ENCODE measurements at regions not wholly inside any gene's neighbourhood (a gene's known extent, or its start where the extent isn't known, plus 50 kb on each side); places are given as distances from the start of the nearest gene placed in this dataset.

DNA sequence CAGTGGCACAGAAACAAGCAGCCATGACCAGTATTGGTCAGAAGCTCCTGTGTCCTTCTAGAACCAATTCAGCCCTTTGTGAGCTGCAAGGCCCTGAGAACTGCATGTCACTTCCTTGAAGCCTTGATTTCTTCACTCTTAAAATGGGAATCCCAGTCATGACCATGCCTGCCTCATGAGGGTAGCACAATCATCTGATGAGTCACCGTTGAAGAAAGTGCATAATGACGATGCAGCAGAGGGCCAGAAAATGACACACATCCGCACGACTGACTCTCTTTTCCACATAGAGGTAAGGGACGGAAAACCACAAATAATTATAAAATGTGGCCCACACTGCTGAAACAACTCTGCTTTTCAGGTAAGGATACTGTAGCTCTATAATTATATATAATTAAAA lies 777.4 kb downstream of the BCL11B start:
- DNase-seq (ENCODE audit: low read depth): no peak

DNA sequence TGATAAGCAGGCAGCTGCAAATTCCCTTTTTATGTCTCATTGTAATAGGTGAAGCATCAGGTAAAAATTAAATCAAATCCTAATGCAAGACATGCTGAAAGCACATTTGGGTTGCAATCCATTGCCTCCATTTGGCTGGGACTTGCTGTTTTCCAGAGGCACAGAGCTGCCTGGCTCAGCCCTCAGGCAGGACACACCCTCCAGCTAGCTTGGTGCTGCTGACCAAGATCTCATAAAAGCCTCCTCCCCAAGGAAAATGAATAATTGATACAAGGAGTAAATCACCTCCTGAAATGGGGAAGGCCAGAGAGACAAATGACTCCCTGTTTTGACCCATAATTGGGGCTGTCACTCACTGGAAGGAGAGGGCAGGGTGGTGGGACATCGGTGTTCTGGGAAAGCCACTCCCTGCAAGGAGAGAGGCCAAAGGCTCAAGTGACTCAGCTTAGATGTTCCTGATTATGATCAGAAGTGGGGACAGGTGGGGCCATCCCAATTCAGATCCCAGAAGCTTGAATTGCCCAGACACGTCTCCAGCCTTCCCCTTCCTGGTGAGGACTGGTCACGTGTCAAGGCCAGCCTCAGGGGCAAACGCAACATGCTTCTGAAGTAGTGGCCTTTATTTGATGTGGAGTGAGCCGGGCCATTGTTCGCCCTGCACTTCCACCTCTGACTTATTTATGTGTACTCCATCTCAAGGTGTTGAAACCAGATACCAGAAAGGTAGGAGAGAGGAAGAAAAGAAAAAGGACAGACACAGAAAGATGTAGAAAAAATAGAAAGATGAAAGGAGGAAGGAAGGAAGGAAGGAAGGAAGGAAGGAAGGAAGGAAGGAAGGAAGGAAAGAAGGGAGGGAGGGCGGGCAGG lies 773.7 kb downstream of the BCL11B start:
- DNase-seq (ENCODE audit: low read depth): no peak

DNA sequence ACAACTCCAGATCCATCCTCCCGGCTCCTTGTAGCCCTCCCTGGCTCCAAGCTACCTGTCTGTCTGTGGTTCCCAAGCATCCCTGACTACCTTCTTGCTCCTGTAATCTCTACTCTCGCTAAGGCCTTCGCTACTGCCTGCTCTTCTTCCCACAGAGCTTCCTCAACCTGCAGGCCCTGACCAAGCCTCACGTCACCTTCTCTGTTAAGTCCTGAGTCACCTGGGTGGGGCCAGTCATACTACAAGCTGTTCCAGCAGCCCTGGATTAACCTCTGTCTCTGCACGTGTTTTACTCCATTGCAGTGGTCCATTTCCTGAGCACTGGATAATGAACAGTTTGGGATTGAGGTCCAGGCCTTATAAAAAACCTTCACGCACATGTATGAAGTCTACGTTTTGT lies 770.7 kb downstream of the BCL11B start:
- DNase-seq (ENCODE audit: low read depth): no peak

DNA sequence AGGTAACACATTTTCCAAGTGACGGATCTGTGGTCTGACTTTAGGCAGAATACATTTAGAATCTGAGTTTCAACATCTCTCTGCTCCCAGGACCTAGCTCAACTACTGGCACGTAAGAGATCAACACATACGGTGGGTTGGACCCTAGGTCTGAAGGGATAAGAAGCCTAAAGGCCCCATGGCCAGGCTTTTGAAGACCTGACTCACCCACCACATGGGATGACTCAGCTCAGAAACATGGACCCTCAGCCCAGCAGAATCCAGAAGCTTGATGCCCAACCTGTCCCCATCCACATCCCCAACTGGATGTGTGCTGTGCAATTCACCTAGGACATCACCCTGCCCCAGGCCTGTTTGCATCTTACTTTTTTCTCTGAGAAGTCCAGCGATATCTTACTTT lies 770.2 kb downstream of the BCL11B start:
- no peak for DNase-seq (ENCODE audit: low read depth)

DNA sequence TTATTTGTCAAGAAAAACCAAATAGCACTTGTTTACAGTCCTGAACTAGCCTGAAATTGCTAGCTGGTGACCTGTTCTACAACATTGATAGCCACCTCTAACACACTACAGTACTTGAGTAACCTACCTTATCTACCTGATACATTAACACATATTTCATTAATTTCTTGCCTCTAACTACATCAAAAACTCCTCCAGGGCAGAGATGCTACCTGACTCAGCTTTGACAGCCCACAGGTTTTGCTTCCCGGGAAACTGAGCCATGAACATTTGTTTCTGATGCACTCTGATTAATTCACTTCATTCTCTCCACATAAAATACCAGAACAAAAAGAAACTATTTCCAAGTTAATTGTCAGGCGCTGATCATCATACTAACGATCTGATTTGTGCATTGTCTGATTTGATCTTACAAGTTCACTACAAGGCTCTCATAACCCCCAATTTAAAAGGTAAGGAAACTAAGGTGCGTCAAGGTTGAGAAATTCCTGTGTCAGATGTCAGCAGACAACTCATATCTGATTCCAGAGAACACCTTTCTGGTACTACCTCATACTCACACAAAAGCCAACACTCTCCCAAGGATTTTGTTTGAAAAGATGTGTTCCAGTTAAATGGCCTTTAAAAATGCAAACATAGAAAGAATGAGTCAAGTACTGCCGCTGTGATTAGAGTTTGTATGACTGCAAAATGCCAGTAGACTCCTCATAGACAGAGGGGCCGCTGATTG lies 768.7 kb downstream of the BCL11B start:
- DNase-seq (ENCODE audit: low read depth): no peak

DNA sequence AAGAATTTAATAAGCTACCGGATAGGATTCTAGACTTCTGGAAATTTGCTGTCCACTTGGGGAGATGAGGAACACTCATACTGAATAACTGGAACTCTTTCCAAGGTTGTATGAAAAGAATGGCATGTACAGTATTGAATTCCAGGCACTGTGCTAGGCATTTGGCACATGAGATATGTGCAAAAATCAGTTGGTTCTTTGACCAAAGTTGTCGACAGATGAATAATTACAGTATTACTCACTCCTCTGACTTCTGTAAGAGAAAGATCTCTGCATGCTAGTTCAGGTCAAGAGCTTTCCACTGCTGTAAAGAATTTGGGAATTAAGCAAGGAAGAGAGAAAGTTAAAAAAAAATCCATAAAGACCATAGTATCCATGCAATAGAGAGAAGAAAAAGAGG lies 764.7 kb downstream of the BCL11B start:
- no peak for DNase-seq (ENCODE audit: low read depth)

DNA sequence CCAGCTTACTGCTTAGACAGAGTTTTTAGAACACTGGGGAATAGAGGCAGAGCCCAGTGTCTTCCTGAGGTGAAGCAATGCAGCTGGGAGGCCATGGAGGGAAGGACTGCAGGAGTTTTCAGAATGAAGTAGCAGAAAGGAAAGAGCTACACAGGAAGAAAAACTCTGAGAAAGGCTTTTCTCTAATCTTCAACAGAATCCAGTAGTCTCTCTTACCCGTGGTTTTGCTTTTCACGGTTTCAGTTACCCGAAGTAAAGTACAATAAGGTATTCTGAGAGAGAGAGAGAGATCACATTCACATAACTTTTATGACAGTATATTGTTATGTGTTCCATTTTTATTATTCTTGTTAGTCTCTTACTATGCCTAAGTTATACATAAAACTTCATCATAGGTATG lies 761.6 kb downstream of the BCL11B start:
- DNase-seq (ENCODE audit: low read depth): no peak

DNA sequence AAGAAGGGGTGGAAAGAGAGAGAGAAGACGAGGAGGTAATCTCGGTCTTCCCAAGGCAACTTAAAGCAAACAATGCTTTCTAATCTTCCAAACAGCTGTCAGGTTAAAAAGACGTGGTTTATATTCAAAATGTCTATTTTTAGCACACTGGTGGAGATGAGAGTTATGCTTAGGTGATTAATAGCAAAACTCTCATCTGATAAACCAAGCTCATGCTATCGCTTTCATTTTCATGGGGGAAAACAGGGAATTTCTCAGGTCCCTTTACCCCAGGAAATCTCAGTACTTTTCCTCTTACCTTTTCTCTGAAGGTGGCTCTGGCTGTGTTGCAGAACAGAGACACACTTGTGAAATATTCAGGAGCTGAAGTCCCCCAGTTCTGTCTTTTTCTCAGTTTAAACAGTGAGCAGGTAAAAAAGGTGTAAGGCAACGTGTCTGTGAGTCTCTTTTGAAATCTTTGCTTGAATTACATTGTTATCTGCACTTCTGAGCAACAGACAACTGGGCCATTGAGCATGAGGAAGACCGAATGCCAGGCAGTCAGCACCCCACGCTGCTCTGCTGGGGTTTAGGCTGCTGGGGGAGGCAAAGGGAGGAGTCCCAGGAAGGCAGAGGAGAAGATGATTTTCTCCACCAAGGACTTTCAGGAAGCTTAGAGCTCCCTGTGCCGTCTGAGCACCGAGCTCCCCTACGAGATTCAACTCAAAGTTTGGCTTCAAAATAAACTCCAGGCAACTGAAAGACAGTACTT lies 759.3 kb downstream of the BCL11B start:
- DNase-seq (ENCODE audit: low read depth): no peak

DNA sequence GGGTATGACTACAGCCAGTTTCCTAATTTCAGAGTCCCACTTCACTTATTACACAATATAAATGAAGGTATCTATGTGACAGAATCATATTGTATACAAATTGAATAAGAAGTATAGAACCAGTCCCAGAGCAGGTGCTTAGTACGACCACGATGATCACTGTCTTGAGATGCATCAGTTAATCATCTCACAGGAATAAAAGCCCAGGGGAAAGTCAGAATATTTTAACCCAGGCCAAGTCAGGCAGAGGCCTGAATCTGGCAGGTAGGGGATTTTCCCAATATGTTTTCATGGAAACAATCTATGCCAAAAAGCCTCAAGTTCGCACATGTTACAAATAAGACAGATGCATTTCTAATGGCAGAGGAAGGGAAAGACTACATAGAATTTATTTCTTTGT lies 758.4 kb downstream of the BCL11B start:
- no peak for DNase-seq (ENCODE audit: low read depth)

DNA sequence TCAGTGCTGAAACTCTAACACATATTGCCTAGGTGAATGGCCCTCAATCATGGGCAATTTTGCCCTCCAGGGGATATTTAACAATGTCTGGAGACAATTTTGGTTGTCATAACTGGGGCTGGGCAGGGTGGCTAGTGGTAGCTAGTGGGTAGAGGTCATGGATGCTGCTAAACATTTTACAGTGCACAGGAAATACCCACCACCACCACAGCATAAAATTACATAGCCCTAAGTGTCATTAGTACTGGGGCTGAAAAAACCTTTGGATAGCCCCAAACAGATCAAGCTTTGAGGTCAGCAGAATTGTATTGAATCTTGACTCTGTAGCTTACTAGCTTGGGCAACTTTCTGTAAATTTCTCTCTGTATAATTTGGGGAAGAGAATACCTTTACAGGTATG lies 758.0 kb downstream of the BCL11B start:
- no peak for DNase-seq (ENCODE audit: low read depth)

DNA sequence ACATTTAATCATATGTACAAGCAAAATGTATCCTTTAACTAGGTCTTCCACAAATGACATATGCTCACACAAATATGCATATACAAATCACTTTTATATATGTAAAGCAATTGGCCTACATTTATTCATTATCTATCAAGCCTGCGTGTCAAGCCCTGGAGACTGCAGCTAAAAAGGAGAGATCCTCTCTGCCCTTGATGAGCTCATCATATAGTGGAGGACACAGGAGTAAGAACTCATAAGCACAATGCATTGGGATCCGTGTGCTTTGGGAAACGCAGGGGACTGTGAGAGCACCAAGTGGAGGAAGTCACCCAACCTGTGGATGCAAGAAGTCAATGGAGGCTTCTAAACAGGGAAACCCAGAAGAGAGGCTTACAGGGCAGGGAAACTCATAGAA lies 735.7 kb downstream of the BCL11B start:
- DNase-seq (ENCODE audit: low read depth): no peak

DNA sequence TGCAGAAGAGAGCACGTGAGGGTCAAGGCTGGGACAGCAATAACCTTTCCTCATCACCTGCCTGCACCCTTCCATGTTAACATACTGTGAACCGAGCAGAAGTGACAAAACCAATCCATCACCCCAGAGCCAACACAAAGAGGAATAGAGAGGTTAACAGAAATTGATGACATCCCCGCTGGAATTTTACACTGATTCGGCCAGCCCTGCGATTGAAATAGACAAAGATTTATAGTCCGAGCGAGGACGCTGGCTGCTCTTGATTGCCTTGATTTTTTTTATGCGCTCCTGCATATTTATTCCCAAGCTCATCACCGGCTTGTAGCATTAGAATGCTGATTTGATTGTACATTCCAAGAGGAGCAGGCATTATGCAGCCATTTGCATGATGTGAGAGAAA lies 729.7 kb downstream of the BCL11B start:
- DNase-seq (ENCODE audit: low read depth): no peak

DNA sequence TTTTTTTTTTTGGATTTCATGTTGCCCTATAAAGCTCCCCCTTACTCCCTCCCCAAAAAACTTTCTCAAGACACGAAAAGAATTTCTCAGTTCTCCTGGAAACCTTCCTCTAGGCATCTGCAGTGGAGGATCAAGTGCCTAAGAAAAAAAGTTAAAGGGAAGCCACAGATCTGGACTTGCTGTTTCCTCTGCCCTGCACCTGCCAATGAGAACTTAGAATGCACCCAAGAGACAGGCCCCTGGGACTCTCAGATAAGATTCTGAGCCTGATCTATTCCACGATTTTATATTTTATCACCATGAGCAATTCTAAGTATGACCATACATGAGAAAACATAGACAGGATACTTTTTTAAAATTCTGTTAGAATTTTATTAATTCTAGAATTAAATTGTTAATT lies 728.9 kb downstream of the BCL11B start:
- no peak for DNase-seq (ENCODE audit: low read depth)

DNA sequence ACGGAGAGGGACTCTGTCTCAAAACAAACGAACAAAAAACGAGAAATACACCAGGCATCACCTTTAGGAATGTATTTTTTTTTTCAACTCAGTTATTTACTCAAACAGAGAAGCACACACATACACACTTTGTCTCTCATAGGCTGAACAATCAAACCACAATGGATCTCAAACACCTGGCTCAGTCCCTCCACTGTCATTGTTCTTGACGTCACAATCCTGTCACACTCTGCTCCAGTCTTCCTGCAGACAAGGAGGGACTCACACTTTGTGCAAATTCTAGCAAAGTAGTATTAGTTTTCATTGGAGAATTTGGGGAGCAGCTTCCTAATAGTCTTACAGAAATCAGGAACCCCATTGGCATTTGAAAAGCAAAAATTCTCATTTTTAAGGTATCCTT lies 727.8 kb downstream of the BCL11B start:
- no peak for DNase-seq (ENCODE audit: low read depth)

DNA sequence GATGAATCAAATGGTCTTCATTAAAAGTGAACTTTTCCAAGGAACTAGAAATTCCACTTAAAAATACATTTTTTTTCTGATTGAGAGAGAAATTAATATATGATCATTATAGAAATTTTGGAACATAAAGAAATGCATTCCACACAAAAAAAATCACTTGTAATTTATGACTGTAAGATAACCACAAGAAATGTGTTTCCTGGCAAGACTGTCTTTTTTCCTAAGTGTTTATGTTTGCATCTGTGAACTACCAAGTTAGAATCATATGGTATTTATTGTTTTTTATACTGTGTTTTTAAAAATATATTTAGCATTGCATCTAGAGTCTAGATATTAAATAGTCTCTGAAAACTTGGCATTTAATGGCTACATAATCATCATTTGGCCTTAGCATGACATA lies 726.8 kb downstream of the BCL11B start:
- no peak for DNase-seq (ENCODE audit: low read depth)

DNA sequence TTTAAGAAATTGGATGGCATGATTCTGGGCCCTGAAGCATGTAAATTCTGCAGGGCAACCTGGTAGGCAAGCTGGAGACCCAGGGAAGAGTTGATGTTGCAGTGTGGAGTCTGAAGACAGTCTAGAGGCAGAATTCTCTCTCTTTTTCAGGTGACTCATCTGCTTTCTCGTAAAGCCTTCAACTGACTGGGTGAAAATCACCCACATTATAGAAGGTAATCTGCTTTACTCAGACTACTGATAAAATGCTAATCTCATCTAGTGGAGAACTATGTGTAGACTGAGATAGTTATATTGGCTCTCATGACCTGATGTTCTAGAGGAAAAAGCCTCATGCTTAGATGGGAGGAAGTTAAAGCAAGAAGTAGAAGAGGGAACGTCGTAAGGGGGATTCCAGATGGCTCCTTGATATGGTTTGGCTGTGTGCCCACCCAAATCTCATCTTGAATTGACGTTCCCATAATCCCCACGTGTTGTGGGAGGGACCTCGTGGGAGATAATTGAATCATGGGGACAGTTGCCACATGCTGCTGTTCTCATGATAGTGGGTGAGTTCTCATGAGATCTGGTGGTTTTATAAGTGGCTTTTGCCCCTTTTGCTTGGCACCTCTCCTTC lies 723.8 kb downstream of the BCL11B start:
- peak; percentile 18 for DNase-seq (ENCODE audit: low read depth)

DNA sequence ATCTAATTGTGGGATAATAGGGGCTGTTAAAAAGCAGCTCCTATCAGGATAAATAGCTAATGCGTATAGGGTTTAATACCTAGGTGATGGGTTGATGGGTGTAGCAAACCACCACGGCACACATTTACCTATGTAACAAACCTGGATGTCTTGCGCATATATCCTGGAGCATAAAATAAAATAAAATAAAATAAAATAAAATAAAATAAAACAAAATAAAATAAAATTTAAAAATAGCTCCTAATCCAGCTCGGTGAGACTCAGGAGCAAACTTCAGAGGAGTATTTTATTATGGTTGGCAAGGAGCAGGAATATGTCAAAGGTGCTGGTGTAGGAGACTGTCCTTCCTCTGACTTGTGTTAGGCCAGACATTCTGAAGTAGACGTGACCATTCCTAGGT lies 721.0 kb downstream of the BCL11B start:
- DNase-seq (ENCODE audit: low read depth): no peak

DNA sequence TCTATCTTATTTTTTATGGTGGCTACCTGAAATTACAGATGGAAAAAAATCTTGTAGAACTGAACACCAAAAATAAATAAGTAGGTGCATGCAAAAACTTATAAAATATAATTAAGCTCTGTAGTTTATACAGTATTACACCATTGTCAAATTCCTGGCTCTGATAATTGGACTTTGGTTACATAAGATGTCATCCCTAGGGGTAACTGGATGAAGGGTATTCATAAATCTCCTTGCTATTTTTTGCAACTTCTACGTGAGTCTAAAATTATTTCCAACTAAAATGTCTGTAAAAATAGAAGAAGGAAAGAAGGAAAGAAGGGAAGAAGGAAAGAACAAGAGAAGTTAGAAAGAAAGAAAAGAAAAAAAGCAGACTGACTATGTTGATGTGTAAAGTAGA lies 716.6 kb downstream of the BCL11B start:
- no peak for DNase-seq (ENCODE audit: low read depth)

DNA sequence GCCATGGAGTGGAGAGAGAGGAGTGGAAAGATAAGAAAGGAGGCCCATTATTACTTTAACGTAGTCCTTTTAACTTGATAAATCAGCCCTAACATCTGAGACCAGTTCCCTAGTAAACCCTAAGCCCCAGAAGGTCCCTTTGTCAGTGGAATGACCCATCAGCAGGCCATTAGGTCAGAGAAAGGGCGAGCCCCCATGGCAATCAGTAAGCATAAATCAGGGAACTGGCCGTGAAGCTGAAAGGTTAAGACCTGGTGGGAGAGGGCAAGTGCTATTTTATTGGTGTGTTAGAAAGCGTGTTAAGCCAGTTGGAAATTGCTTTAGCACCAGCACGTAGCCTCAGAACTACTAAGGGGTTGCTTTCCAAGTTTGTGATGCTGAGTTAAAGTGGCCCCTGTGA lies 708.0 kb downstream of the BCL11B start:
- no peak for DNase-seq (ENCODE audit: low read depth)

DNA sequence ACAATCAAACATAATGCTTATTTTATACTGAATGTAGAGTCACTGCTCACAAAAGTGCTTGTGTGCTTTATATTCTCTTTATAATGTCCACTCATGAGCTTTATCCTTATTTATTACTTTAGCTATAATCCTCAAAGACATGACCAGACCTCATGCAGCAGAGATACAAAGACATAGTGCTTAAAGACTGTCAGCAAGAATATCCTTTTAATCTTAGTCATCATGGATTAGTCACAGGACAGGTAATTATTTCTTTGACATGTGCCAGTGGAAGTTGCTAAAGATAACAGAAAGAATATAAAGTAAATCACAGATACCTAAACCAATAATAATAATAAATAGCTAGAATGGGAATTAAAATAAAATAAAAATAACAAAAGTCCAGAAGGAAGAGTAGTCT lies 707.5 kb downstream of the BCL11B start:
- DNase-seq (ENCODE audit: low read depth): no peak

DNA sequence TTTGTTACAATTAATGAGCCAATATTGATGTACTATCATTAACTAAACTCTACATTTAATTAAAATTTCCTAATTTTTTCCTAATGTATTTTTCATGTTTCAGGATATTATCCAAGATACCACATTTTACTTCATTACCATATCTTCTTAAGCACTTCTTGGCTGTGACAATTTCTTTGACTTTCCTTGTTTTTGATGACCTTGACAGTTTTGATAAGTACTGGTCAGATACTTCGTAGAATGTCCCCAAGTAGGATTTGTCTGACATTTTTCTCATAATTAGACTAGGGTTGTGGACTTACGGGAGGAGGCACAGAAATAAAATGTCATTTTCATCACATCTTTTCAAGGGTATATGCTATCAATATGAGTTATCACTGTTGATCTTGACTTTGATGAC lies 700.9 kb downstream of the BCL11B start:
- no peak for DNase-seq (ENCODE audit: low read depth)

DNA sequence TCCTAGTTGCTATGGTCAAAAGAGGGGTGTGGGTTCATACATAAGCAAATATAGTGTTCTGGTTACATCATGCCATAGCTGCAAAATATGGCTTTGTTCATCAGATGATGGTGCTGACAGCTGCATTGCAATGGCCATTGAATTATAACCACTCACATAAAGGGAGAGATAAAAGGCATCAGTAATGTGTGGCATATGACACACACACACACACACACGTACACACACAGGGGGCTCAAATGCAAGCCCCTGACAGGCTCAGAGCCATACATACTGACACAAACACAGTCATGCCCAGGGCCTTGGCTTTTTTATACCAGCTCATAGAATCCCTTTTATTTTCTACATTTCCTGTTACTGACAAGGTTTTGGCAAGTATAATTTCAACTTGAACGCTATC lies 698.9 kb downstream of the BCL11B start:
- DNase-seq (ENCODE audit: low read depth): no peak

DNA sequence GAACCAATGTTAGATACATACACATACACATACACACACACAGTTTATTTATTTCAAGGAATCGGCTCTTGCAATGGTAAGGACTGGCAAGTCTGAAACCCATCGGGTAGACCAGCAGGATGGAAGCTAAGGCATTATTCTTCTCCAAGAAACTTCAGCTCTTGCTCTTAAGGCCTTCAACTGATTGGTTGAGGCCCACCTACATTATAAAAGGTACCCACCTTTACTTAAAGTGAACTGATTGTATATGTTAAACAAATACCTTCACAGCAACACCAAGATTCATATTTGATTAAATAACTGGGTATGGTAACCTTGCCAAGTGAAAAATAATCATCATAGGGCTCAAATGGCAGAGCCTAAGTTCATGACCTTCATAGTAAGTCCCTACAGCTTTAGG lies 695.5 kb downstream of the BCL11B start:
- no peak for DNase-seq (ENCODE audit: low read depth)

All from stimulated activated CD8-positive, alpha-beta memory T cell treated with anti-CD3 and anti-CD28 coated beads, Interleukin-4, amount 100 ng/mL, for 24 hours (primary cell).